HEK293T (cell line): ENCODE measurements at regions not wholly inside any gene's neighbourhood (a gene's known extent, or its start where the extent isn't known, plus 50 kb on each side); places are given as distances from the start of the nearest gene placed in this dataset.

Source experiments
- BHLHE40 ChIP-seq: fragments of 450-650 bp; IDR thresholded peaks from 2 replicates; pipeline ENCODE4 v1.6.1; 2016; ENCODE audit warnings: mild to moderate bottlenecking, moderate library complexity, borderline replicate concordance
- HDGF ChIP-seq: fragments of 450-650 bp; IDR thresholded peaks from 2 replicates; pipeline ENCODE4 v1.6.1; 2017; ENCODE audit warnings: antibody characterized with exemption, borderline replicate concordance
- LEF1 ChIP-seq: fragments of 450-650 bp; IDR thresholded peaks from 2 replicates; pipeline ENCODE4 v1.6.1; 2017; ENCODE audit warnings: mild to moderate bottlenecking, borderline replicate concordance
- SUZ12 ChIP-seq: fragments of 450-650 bp; IDR thresholded peaks from 2 replicates; pipeline ENCODE4 v1.6.1; 2016; ENCODE audit warnings: mild to moderate bottlenecking
- TF ChIP-seq, protein P1 (sequence below): fragments of 450-650 bp; IDR thresholded peaks from 2 replicates; pipeline ENCODE4 v1.6.1; 2016

DNA sequence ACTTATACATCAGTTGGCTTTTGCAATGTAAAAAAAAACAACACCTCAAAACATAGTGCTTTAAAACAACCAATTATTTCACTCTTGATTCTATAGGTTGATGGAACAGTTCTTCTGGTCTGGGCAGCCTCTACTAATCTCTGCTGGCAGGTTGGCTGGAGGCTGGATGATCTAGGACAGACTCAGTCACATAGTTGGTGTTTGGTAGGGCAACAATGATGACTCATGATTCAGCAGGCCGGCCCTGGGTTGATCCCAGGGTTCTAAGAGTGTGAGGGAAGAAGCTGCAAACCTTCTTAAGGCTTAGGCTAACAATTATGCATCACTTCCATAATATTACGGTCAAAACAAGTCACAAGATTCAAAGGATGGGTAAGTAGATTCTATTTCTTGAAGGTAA is 558.2 kb downstream of the ZNF674 start:
- no peak for TF ChIP-seq BHLHE40
- no peak for TF ChIP-seq HDGF
- no peak for TF ChIP-seq SUZ12
- TF ChIP-seq, protein P1, sequence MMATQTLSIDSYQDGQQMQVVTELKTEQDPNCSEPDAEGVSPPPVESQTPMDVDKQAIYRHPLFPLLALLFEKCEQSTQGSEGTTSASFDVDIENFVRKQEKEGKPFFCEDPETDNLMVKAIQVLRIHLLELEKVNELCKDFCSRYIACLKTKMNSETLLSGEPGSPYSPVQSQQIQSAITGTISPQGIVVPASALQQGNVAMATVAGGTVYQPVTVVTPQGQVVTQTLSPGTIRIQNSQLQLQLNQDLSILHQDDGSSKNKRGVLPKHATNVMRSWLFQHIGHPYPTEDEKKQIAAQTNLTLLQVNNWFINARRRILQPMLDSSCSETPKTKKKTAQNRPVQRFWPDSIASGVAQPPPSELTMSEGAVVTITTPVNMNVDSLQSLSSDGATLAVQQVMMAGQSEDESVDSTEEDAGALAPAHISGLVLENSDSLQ, result no peak
- no peak for TF ChIP-seq LEF1
